ENCODE measurements at regions not wholly inside any gene's neighbourhood (a gene's known extent, or its start where the extent isn't known, plus 50 kb on each side); places are given as distances from the start of the nearest gene placed in this dataset.
"Not testable (repeated sequence)": the region's sequence is repeated elsewhere in the genome, so short reads cannot be mapped to it uniquely, and the experiment has no call there.

- DNase-seq (peak; percentile 1), ATAC-seq (no peak)
- H2AFZ ChIP-seq (ENCODE audit: low read length): no peak overlapping the region
- no peaks in the 10 kb centered on the region for H3K36me3 ChIP-seq (ENCODE audit: low read depth, low read length)
- CTCF ChIA-PET: no interaction called here
- peaks cover 52% of the 10 kb centered on the region for H3K27me3 ChIP-seq (ENCODE audit: low read length)
- no peaks in the 10 kb centered on the region for H3F3A ChIP-seq (ENCODE audit: low read length, unreplicated experiment)
- H3K4me2 ChIP-seq (ENCODE audit: low read length): no peak overlapping the region
- intact Hi-C loops (cut with micrococcal nuclease): no loop called here
- POLR2A ChIA-PET (ENCODE audit: unreplicated experiment): no interaction called here
- no peak for TF ChIP-seq EZH2 (IDR thresholded peaks at IDR 0.05; ENCODE audit: low read length, unreplicated experiment)
- TF ChIP-seq EZH2phosphoT487 (IDR thresholded peaks at IDR 0.05; ENCODE audit: borderline replicate concordance, low read length): no peak
- TF ChIP-seq CTCF (conservative IDR thresholded peaks at IDR 0.05; ENCODE audit: low read depth, low read length): no peak
- H3K79me2 ChIP-seq (ENCODE audit: low read length): no peaks in the 10 kb centered on the region
- no peaks in the 10 kb centered on the region for H3K9me2 ChIP-seq (replicated peaks; ENCODE audit: low read length)
- no TSS peak for BruUV-seq (replicated peaks)
- H3K4me1 ChIP-seq (ENCODE audit: insufficient read depth, low read length): no peaks in the 10 kb centered on the region
- H3K27ac ChIP-seq (ENCODE audit: low read length): no peak overlapping the region
- H4K20me1 ChIP-seq (ENCODE audit: low read length): no peaks in the 10 kb centered on the region
- H3K4me3 ChIP-seq (ENCODE audit: low read length): no peak overlapping the region
- no peak overlapping the region for H3K9ac ChIP-seq (ENCODE audit: low read length)
- no peaks in the 10 kb centered on the region for H3K9me3 ChIP-seq (ENCODE audit: low read length)
Observed at GRCh38 chr5:178057839-178058238, 55.5 kb upstream of the N4BP3 start.

- Histone ChIP-seq H3K27ac (ENCODE audit: low read length) (no peak overlapping the region), H3K4me2 (ENCODE audit: low read length) (no peak overlapping the region), H2AFZ (ENCODE audit: low read length) (no peak overlapping the region), H3K36me3 (ENCODE audit: low read depth, low read length) (no peaks in the 10 kb centered on the region), H3F3A (ENCODE audit: low read length, unreplicated experiment) (no peaks in the 10 kb centered on the region), H3K9me2 (replicated peaks; ENCODE audit: low read length) (no peaks in the 10 kb centered on the region), H3K9ac (ENCODE audit: low read length) (no peak overlapping the region), H3K27me3 (ENCODE audit: low read length) (peaks cover 52% of the 10 kb centered on the region), H3K4me3 (ENCODE audit: low read length) (no peak overlapping the region), H3K4me1 (ENCODE audit: insufficient read depth, low read length) (no peaks in the 10 kb centered on the region), H3K79me2 (ENCODE audit: low read length) (no peaks in the 10 kb centered on the region), H3K9me3 (ENCODE audit: low read length) (no peaks in the 10 kb centered on the region), H4K20me1 (ENCODE audit: low read length) (no peaks in the 10 kb centered on the region)
- no TSS peak for BruUV-seq (replicated peaks)
- ChIA-PET POLR2A (ENCODE audit: unreplicated experiment) (no interaction called here), CTCF (no interaction called here)
- no peak for TF ChIP-seq EZH2 (IDR thresholded peaks at IDR 0.05; ENCODE audit: low read length, unreplicated experiment)
- no peak for TF ChIP-seq EZH2phosphoT487 (IDR thresholded peaks at IDR 0.05; ENCODE audit: borderline replicate concordance, low read length)
- TF ChIP-seq CTCF (conservative IDR thresholded peaks at IDR 0.05; ENCODE audit: low read depth, low read length): no peak
- ATAC-seq (no peak), DNase-seq (peak; percentile 1)
- intact Hi-C loops (cut with micrococcal nuclease): no loop called here
Observed at GRCh38 chr5:178056935-178057334, 56.4 kb upstream of the N4BP3 start.

- H3F3A ChIP-seq (ENCODE audit: low read length, unreplicated experiment); H3K9me3 ChIP-seq (ENCODE audit: low read length); H3K9ac ChIP-seq (ENCODE audit: low read length); H3K36me3 ChIP-seq (ENCODE audit: low read depth, low read length); H3K27ac ChIP-seq (ENCODE audit: low read length); intact Hi-C loops (cut with micrococcal nuclease); H3K4me1 ChIP-seq (ENCODE audit: insufficient read depth, low read length); H3K4me2 ChIP-seq (ENCODE audit: low read length); H3K4me3 ChIP-seq (ENCODE audit: low read length); BruUV-seq (replicated peaks); H3K9me2 ChIP-seq (replicated peaks; ENCODE audit: low read length); CTCF ChIA-PET; H2AFZ ChIP-seq (ENCODE audit: low read length); H3K79me2 ChIP-seq (ENCODE audit: low read length); ATAC-seq; H4K20me1 ChIP-seq (ENCODE audit: low read length): not testable (repeated sequence)
- H3K27me3 ChIP-seq (ENCODE audit: low read length): peaks cover 46% of the 10 kb centered on the region
- DNase-seq: peak; percentile 1
- POLR2A ChIA-PET (ENCODE audit: unreplicated experiment): interaction anchor here (0.6 kb wide), 1 partner anchor 114 kb away, joined by 4 read pairs; no protein-coding TSS in a partner anchor
Observed at GRCh38 chr5:178055536-178055935, 57.8 kb upstream of the N4BP3 start.

- H3K4me2 ChIP-seq (ENCODE audit: low read length); H3K79me2 ChIP-seq (ENCODE audit: low read length); DNase-seq; CTCF ChIA-PET; H3F3A ChIP-seq (ENCODE audit: low read length, unreplicated experiment); H4K20me1 ChIP-seq (ENCODE audit: low read length); H3K27ac ChIP-seq (ENCODE audit: low read length); BruUV-seq (replicated peaks); H3K9ac ChIP-seq (ENCODE audit: low read length); H3K9me2 ChIP-seq (replicated peaks; ENCODE audit: low read length); H3K4me1 ChIP-seq (ENCODE audit: insufficient read depth, low read length); H3K4me3 ChIP-seq (ENCODE audit: low read length); ATAC-seq; POLR2A ChIA-PET (ENCODE audit: unreplicated experiment); H3K9me3 ChIP-seq (ENCODE audit: low read length); H3K36me3 ChIP-seq (ENCODE audit: low read depth, low read length); H2AFZ ChIP-seq (ENCODE audit: low read length); intact Hi-C loops (cut with micrococcal nuclease): not testable (repeated sequence)
- H3K27me3 ChIP-seq (ENCODE audit: low read length): peaks cover 14% of the 10 kb centered on the region; the same call in 1 of the 2 replicates
Observed at GRCh38 chr5:178052062-178052461, 56.0 kb upstream of the PROP1 start.

- H3K27me3 ChIP-seq (ENCODE audit: low read length); H3K9ac ChIP-seq (ENCODE audit: low read length); H3K4me3 ChIP-seq (ENCODE audit: low read length); H2AFZ ChIP-seq (ENCODE audit: low read length); intact Hi-C loops (cut with micrococcal nuclease); H3K36me3 ChIP-seq (ENCODE audit: low read depth, low read length); CTCF ChIA-PET; H3K9me2 ChIP-seq (replicated peaks; ENCODE audit: low read length); H3K79me2 ChIP-seq (ENCODE audit: low read length); H3F3A ChIP-seq (ENCODE audit: low read length, unreplicated experiment); POLR2A ChIA-PET (ENCODE audit: unreplicated experiment); H3K27ac ChIP-seq (ENCODE audit: low read length); H3K4me2 ChIP-seq (ENCODE audit: low read length); H3K9me3 ChIP-seq (ENCODE audit: low read length); DNase-seq; BruUV-seq (replicated peaks); H4K20me1 ChIP-seq (ENCODE audit: low read length); ATAC-seq; H3K4me1 ChIP-seq (ENCODE audit: insufficient read depth, low read length): not testable (repeated sequence)
Observed at GRCh38 chr5:178050873-178051272, 54.8 kb upstream of the PROP1 start.

Data from PC-3 (cell line).